A549 (cell line): ENCODE measurements at regions not wholly inside any gene's neighbourhood (a gene's known extent, or its start where the extent isn't known, plus 50 kb on each side); places are given as distances from the start of the nearest gene placed in this dataset.

Experiments
- ATAC-seq, 2 experiments: fragments of 200-7000 bp in 1 of 2; fragments of >200 bp in 1 of 2; cut with Nextera tagmentation in 1 of 2; cut with Tn5 transposase in 1 of 2; 3 replicates each; pipeline versions ENCODE4 v1.8.0 to v1.9.1; 2018 to 2020; ENCODE audit warnings: mild to moderate bottlenecking in 1 of 2, moderate library complexity in 1 of 2
- CTCF ChIA-PET: fragments of 300-600 bp; sonication (Branson Sonifier 250); formaldehyde crosslinking; extraction: SDS; loops from one replicate; lab custom pipeline; 2021; ENCODE audit warnings: antibody characterized with exemption, inconsistent platforms; lab: Yijun Ruan, JAX
- POLR2A ChIA-PET: fragments of 350-600 bp; formaldehyde crosslinking; extraction: SDS; loops from one replicate; lab custom pipeline; 2021; ENCODE audit warnings: antibody characterized with exemption, inconsistent platforms; lab: Yijun Ruan, JAX
- DNase-seq, 2 experiments: peaks; one replicate each; pipeline versions ENCODE4 v3.0.0 to v3.0.0-alpha.2; 2011 to 2016; ENCODE audit warnings: low read depth in 1 of 2, low spot score in 1 of 2
- FAIRE-seq: peaks from 2 replicates; lab custom pipeline; 2011; peaks lifted over from hg19 to GRCh38; lab: Jason Lieb, UNC
- H3K27ac ChIP-seq, 2 experiments: fragments of >200 bp; sonication (Bioruptor Twin); formaldehyde crosslinking; 3 replicates each; pipeline ENCODE4 v1.5.1; 2016 to 2017
- H3K4me1 ChIP-seq: fragments of >200 bp; sonication (Bioruptor Twin); formaldehyde crosslinking; 3 replicates; pipeline ENCODE4 v1.6.1; 2016
- H3K4me2 ChIP-seq: fragments of >200 bp; sonication (Bioruptor Twin); formaldehyde crosslinking; 3 replicates; pipeline ENCODE4 v1.6.1; 2016
- H3K4me3 ChIP-seq: fragments of >200 bp; sonication (Bioruptor Twin); formaldehyde crosslinking; 3 replicates; pipeline ENCODE4 v1.5.1; 2016
- H3K9me3 ChIP-seq: fragments of >200 bp; sonication (Bioruptor Twin); formaldehyde crosslinking; 3 replicates; pipeline ENCODE4 v1.6.1; 2016
- CTCF ChIP-seq: fragments of >200 bp; sonication (Bioruptor Twin); formaldehyde crosslinking; IDR thresholded peaks from 3 replicates; pipeline ENCODE4 v1.5.1; 2016
- HMGXB4 ChIP-seq: fragments of 250-450 bp; sonication (Bioruptor Pico); IDR thresholded peaks from 2 replicates; pipeline ENCODE4 v1.5.0; 2021; ENCODE audit warnings: mild to moderate bottlenecking, moderate library complexity, borderline replicate concordance
- HOXB13 ChIP-seq: fragments of 250-450 bp; sonication (Bioruptor Pico); IDR thresholded peaks from 2 replicates; pipeline ENCODE4 v1.5.0; 2020; ENCODE audit warnings: low read depth, mild to moderate bottlenecking, moderate library complexity
- HOXB5 ChIP-seq: fragments of 250-450 bp; sonication (Bioruptor Pico); IDR thresholded peaks from 2 replicates; pipeline ENCODE4 v1.5.0; 2020; ENCODE audit warnings: mild to moderate bottlenecking, moderate library complexity
- JUN ChIP-seq, 2 experiments: fragments of >200 bp; sonication (Bioruptor Twin); formaldehyde crosslinking; IDR thresholded peaks; 2 replicates in 1 of 2; 3 replicates in 1 of 2; pipeline ENCODE4 v1.6.1; 2016 to 2017
- MAFK ChIP-seq: fragments of 450-650 bp; IDR thresholded peaks from 2 replicates; pipeline ENCODE4 v1.6.1; 2014; ENCODE audit not compliant: partially characterized antibody
- NFE2L2 ChIP-seq: fragments of 150-350 bp; conservative IDR thresholded peaks from 2 replicates; pipeline ENCODE4 v1.6.1; 2014; ENCODE audit warnings: low read length
- POLR2A ChIP-seq: IDR thresholded peaks from 2 replicates; pipeline ENCODE4 v1.6.1; 2012; ENCODE audit warnings: mild to moderate bottlenecking, low read length
- RARB ChIP-seq: fragments of 250-450 bp; sonication (Bioruptor Pico); IDR thresholded peaks from 2 replicates; pipeline ENCODE4 v1.8.0; 2021; ENCODE audit warnings: mild to moderate bottlenecking, moderate library complexity
- SREBF2 ChIP-seq: fragments of 450-650 bp; IDR thresholded peaks from 2 replicates; pipeline ENCODE4 v1.6.1; 2014; ENCODE audit warnings: mild to moderate bottlenecking, moderate library complexity
- TP53 ChIP-seq: fragments of 250-450 bp; sonication (Bioruptor Pico); IDR thresholded peaks from 2 replicates; pipeline ENCODE4 v1.5.0; 2021; ENCODE audit warnings: mild to moderate bottlenecking, moderate library complexity
- USF2 ChIP-seq: fragments of 450-650 bp; IDR thresholded peaks from 2 replicates; pipeline ENCODE4 v1.6.1; 2014; ENCODE audit warnings: antibody characterized with exemption
- ZNF302 ChIP-seq: fragments of 250-450 bp; sonication (Bioruptor Pico); IDR thresholded peaks from 2 replicates; pipeline ENCODE4 v1.9.0; 2021; ENCODE audit warnings: inconsistent platforms, mild to moderate bottlenecking, moderate library complexity
- WGBS: methylation state at CpG from one replicate; pipeline ENCODE4 v1.1.6; 2017; ENCODE audit errors: missing lambda C conversion rate; 5-methylcytosine and 5-hydroxymethylcytosine counted together
- TF ChIP-seq, protein P1 (sequence below): fragments of 150-350 bp; IDR thresholded peaks from 2 replicates; pipeline ENCODE4 v1.6.1; 2014; ENCODE audit warnings: low read depth, mild to moderate bottlenecking, low read length
- TF ChIP-seq, protein P2 (sequence below): fragments of 250-450 bp; sonication (Bioruptor Pico); IDR thresholded peaks from 2 replicates; pipeline ENCODE4 v1.5.0; 2020; ENCODE audit warnings: low read depth, mild to moderate bottlenecking, moderate library complexity

DNA sequence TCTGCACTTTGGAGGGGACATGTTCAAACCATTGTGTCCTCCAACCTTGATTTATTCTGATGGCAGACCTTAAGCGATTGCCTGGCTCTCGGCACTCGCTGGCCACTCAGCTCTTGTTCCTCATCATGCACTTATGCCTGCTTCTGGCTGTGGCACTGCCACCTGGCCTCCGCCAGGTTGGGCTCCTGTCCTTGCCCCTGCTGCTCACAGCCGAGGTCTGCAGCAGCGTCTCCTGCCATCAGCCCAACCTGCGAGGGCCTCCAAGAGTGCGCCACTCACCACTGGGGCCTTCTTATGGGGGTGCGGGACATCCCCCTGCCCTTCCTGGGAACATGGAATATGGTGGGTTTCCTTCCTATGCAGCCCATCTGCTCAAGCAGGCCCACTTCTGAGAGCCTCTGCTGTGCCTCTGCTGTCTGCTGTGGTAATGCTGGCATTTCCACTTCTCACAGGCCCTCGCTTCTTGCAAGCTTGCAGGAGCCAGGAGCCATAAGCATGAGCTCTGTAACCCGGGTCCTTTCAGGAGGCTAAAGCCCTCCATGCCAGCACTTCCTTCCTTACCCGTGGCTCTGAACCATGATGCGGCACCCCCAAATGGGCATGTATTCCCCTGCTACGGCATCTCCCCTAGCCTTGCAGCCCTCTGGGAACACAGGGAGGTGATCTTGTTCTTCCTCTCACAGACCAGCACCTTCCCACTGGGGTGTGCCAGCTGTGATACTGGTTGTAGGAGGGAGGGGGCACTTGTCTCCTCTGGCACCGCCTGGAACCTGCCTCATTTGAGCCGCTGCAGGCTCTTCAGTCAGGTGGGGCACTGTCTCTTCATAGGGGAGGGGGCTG, 58.6 kb upstream of the HS6ST1 start:
- Histone ChIP-seq H3K9me3 (no peaks in the 10 kb centered on the region), H3K4me2 (no peak overlapping the region), H3K4me3 (no peak overlapping the region), H3K4me1 (no peaks in the 10 kb centered on the region), H3K27ac (no peak overlapping the region)
- WGBS: 81% methylated on average over 12 of the region's 16 CpGs
- ATAC-seq: no peak
- FAIRE-seq: no peak
- ChIA-PET CTCF (no interaction called here), POLR2A (no interaction called here)
- no peak for DNase-seq
- no peak for TF ChIP-seq TP53 (CRISPR knock-in tag)
- no peak for TF ChIP-seq HOXB5
- TF ChIP-seq, protein P1, sequence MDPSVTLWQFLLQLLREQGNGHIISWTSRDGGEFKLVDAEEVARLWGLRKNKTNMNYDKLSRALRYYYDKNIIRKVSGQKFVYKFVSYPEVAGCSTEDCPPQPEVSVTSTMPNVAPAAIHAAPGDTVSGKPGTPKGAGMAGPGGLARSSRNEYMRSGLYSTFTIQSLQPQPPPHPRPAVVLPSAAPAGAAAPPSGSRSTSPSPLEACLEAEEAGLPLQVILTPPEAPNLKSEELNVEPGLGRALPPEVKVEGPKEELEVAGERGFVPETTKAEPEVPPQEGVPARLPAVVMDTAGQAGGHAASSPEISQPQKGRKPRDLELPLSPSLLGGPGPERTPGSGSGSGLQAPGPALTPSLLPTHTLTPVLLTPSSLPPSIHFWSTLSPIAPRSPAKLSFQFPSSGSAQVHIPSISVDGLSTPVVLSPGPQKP: no peak
- no peak for TF ChIP-seq JUN (IDR thresholded peaks at IDR 0.05)
- TF ChIP-seq ZNF302: no peak
- TF ChIP-seq HMGXB4 (CRISPR knock-in tag): no peak
- TF ChIP-seq RARB (CRISPR knock-in tag): no peak
- TF ChIP-seq HOXB13 (CRISPR knock-in tag): no peak

GRCh38 chr2:128378231-128379020, 59.8 kb upstream of the HS6ST1 start:
- WGBS: 64% methylated on average over 9 of the region's 16 CpGs
- no peak overlapping the region for H3K27ac ChIP-seq
- no peak for DNase-seq
- TF ChIP-seq NFE2L2: no peak
- no peak for TF ChIP-seq USF2
- no peak for TF ChIP-seq CTCF
- no peak for TF ChIP-seq POLR2A
- no peak for TF ChIP-seq MAFK
- TF ChIP-seq, protein P2, sequence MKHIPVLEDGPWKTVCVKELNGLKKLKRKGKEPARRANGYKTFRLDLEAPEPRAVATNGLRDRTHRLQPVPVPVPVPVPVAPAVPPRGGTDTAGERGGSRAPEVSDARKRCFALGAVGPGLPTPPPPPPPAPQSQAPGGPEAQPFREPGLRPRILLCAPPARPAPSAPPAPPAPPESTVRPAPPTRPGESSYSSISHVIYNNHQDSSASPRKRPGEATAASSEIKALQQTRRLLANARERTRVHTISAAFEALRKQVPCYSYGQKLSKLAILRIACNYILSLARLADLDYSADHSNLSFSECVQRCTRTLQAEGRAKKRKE: no peak
- TF ChIP-seq SREBF2: no peak
- ChIA-PET POLR2A (no interaction called here), CTCF (no interaction called here)
- ATAC-seq: no peak
- no peak overlapping the region for H3K4me3 ChIP-seq
- no peaks in the 10 kb centered on the region for H3K4me1 ChIP-seq
- no peaks in the 10 kb centered on the region for H3K9me3 ChIP-seq
- no peak overlapping the region for H3K4me2 ChIP-seq
- no peak for FAIRE-seq
